ENCODE measurements at regions not wholly inside any gene's neighbourhood (a gene's known extent, or its start where the extent isn't known, plus 50 kb on each side); places are given as distances from the start of the nearest gene placed in this dataset.
"Not testable (repeated sequence)": the region's sequence is repeated elsewhere in the genome, so short reads cannot be mapped to it uniquely, and the experiment has no call there.

DNA sequence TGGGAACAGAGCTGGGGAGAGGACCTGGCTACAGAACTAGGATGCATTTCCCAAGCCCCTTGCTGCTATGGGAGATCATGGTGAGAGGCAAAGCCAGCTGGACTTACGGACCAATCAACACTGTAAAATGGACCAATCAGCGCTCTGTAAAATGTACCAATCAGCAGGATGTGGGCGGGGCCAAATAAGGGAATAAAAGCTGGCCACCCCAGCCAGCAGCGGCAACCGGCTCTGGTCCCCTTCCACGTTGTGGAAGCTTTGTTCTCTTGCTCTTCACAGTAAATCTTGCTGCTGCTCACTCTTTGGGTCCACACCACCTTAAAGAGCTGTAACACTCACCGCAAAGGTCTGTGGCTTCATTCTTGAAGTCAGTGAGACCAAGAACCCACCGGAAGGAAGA is 133.2 kb upstream of the AFDN start:
- not testable (repeated sequence) for TF ChIP-seq MAFK (IDR thresholded peaks at IDR 0.05; ENCODE audit: partially characterized antibody); EP300 (IDR thresholded peaks at IDR 0.05); CEBPB (IDR thresholded peaks at IDR 0.05); BHLHE40 (IDR thresholded peaks at IDR 0.05; ENCODE audit: low read depth, low read length); RCOR1 (IDR thresholded peaks at IDR 0.05; ENCODE audit: low read depth, low read length); CHD2 (IDR thresholded peaks at IDR 0.05; ENCODE audit: low read length, partially characterized antibody); SMC3 (IDR thresholded peaks at IDR 0.05); GATA3 (IDR thresholded peaks at IDR 0.05; ENCODE audit: borderline replicate concordance)
- TF ChIP-seq, protein P1, sequence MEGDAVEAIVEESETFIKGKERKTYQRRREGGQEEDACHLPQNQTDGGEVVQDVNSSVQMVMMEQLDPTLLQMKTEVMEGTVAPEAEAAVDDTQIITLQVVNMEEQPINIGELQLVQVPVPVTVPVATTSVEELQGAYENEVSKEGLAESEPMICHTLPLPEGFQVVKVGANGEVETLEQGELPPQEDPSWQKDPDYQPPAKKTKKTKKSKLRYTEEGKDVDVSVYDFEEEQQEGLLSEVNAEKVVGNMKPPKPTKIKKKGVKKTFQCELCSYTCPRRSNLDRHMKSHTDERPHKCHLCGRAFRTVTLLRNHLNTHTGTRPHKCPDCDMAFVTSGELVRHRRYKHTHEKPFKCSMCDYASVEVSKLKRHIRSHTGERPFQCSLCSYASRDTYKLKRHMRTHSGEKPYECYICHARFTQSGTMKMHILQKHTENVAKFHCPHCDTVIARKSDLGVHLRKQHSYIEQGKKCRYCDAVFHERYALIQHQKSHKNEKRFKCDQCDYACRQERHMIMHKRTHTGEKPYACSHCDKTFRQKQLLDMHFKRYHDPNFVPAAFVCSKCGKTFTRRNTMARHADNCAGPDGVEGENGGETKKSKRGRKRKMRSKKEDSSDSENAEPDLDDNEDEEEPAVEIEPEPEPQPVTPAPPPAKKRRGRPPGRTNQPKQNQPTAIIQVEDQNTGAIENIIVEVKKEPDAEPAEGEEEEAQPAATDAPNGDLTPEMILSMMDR (IDR thresholded peaks at IDR 0.05): not testable (repeated sequence)
- TF ChIP-seq, protein P2, sequence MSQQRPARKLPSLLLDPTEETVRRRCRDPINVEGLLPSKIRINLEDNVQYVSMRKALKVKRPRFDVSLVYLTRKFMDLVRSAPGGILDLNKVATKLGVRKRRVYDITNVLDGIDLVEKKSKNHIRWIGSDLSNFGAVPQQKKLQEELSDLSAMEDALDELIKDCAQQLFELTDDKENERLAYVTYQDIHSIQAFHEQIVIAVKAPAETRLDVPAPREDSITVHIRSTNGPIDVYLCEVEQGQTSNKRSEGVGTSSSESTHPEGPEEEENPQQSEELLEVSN (IDR thresholded peaks at IDR 0.05; ENCODE audit: borderline replicate concordance, low read depth): not testable (repeated sequence)
- TF ChIP-seq, protein P3, sequence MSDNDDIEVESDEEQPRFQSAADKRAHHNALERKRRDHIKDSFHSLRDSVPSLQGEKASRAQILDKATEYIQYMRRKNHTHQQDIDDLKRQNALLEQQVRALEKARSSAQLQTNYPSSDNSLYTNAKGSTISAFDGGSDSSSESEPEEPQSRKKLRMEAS (IDR thresholded peaks at IDR 0.05): not testable (repeated sequence)
